SK-N-SH treated with all-trans-retinoic acid at 6 μM for 48 hours (cell line): ENCODE measurements at regions not wholly inside any gene's neighbourhood (a gene's known extent, or its start where the extent isn't known, plus 50 kb on each side); places are given as distances from the start of the nearest gene placed in this dataset.

Experiments used
- OSR1 ChIP-seq: fragments of 250-450 bp; sonication (Bioruptor Pico); IDR thresholded peaks from 2 replicates; pipeline ENCODE4 v1.8.0; 2022; ENCODE audit warnings: moderate library complexity, mild to moderate bottlenecking, inconsistent platforms
- ZNF565 ChIP-seq: fragments of 450-650 bp; formaldehyde crosslinking; conservative IDR thresholded peaks from 2 replicates; pipeline ENCODE4 v1.5.0; 2020; ENCODE audit warnings: low read depth, mild to moderate bottlenecking, moderate library complexity

DNA sequence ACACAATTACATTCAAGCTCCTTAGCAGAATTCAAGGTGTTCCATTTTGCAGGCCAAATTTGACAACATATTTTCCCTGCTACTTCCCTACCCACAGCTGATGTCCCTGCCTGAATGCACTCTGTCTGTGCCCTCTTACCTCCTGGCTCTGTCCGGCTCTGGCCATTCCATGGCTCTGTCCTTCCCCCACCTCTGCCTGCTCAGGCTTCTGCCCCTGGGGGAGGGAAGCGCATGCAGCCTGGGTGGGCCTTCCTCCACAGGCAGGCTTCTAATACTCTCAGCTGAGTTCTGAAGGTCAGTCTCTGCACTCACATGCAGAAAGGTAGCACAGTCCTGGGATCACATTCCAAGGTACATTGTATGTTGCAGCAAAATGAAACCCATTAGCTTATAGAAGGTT, 113.6 kb upstream of the CACNA2D3 start:
- TF ChIP-seq ZNF565 (CRISPR knock-in tag): no peak
- no peak for TF ChIP-seq OSR1 (CRISPR knock-in tag)
